Keratinocyte (primary cell): ENCODE measurements at regions not wholly inside any gene's neighbourhood (a gene's known extent, or its start where the extent isn't known, plus 50 kb on each side); places are given as distances from the start of the nearest gene placed in this dataset.

Experiments used
- DNase-seq: peaks from one replicate; pipeline ENCODE4 v3.0.0-alpha.2; 2011; ENCODE audit warnings: low read depth, missing footprints, low spot score
- FAIRE-seq: peaks from 2 replicates; lab custom pipeline; 2011; peaks lifted over from hg19 to GRCh38; lab: Jason Lieb, UNC
- H2AFZ ChIP-seq: 2 replicates; pipeline ENCODE4 v1.6.0; 2012; ENCODE audit warnings: low read length, control low read depth, inconsistent platforms; ENCODE audit not compliant: control insufficient read depth
- H3K27ac ChIP-seq: 2 replicates; pipeline ENCODE4 v1.5.1; 2011; ENCODE audit warnings: low read length; ENCODE audit not compliant: control insufficient read depth, insufficient read depth
- H3K27me3 ChIP-seq: 3 replicates; pipeline ENCODE4 v1.6.0; 2011; ENCODE audit warnings: low read length; ENCODE audit not compliant: control insufficient read depth, insufficient read depth; ENCODE audit errors: extremely low read depth
- H3K36me3 ChIP-seq, 2 experiments: 2 replicates in 1 of 2; 3 replicates in 1 of 2; pipeline ENCODE4 v1.5.1; 2011; ENCODE audit warnings: low read length in 2 of 2, mild to moderate bottlenecking in 1 of 2; ENCODE audit not compliant: control insufficient read depth in 2 of 2, insufficient read depth in 2 of 2; ENCODE audit errors: extremely low read depth in 1 of 2
- H3K4me1 ChIP-seq: 3 replicates; pipeline ENCODE4 v1.5.1; 2011; ENCODE audit warnings: low read length; ENCODE audit not compliant: control insufficient read depth, insufficient read depth; ENCODE audit errors: extremely low read depth
- H3K4me2 ChIP-seq: 3 replicates; pipeline ENCODE4 v1.6.0; 2011; ENCODE audit warnings: low read depth, low read length; ENCODE audit not compliant: control insufficient read depth, insufficient read depth; ENCODE audit errors: extremely low read depth
- H3K4me3 ChIP-seq, 3 experiments: fragments of 200-600 bp in 1 of 3; sonication (generic) in 1 of 3; 2 replicates in 2 of 3; 3 replicates in 1 of 3; pipeline ENCODE4 v1.5.1; 2011 to 2016; ENCODE audit warnings: low read length in 3 of 3, mild to moderate bottlenecking in 3 of 3, control low read depth in 2 of 3, inconsistent platforms in 1 of 3, low read depth in 1 of 3, mixed read lengths in 1 of 3, mixed run types in 1 of 3, moderate library complexity in 1 of 3; ENCODE audit not compliant: control insufficient read depth in 2 of 3, insufficient read depth in 2 of 3; ENCODE audit errors: extremely low read depth in 1 of 3
- H3K79me2 ChIP-seq: 2 replicates; pipeline ENCODE4 v1.6.0; 2012; ENCODE audit warnings: low read length; ENCODE audit not compliant: control insufficient read depth, insufficient read depth
- H3K9ac ChIP-seq: 3 replicates; pipeline ENCODE4 v1.6.0; 2011; ENCODE audit warnings: low read length; ENCODE audit not compliant: control insufficient read depth, insufficient read depth; ENCODE audit errors: extremely low read depth
- H3K9me1 ChIP-seq: 3 replicates; pipeline ENCODE4 v1.6.0; 2011; ENCODE audit warnings: low read length; ENCODE audit not compliant: control insufficient read depth, insufficient read depth; ENCODE audit errors: extremely low read depth
- H3K9me3 ChIP-seq: 2 replicates; pipeline ENCODE4 v1.5.1; 2012; ENCODE audit warnings: low read depth, low read length; ENCODE audit not compliant: control insufficient read depth
- H4K20me1 ChIP-seq: 3 replicates; pipeline ENCODE4 v1.6.0; 2011; ENCODE audit warnings: low read length; ENCODE audit not compliant: control insufficient read depth, insufficient read depth; ENCODE audit errors: extremely low read depth
- EZH2 ChIP-seq: IDR thresholded peaks from one replicate; pipeline ENCODE4 v1.6.1; 2012; ENCODE audit warnings: inconsistent platforms, mild to moderate bottlenecking, low read length, moderate library complexity
- dilution Hi-C: fragments of 300-500 bp; cut with MboI; formaldehyde crosslinking; loops from one replicate; pipeline ENCODE4 v1.7.0; 2020; ENCODE audit warnings: low sequenced_read_pairs; ENCODE audit not compliant: extremely low pct_ligation_motif_present
- TF ChIP-seq, protein P1 (sequence below), 3 experiments: IDR thresholded peaks in 1 of 3; conservative IDR thresholded peaks in 1 of 3; optimal IDR thresholded peaks in 1 of 3; 2 replicates in 2 of 3; 3 replicates in 1 of 3; pipeline versions ENCODE3 to v1.5.1; 2011; ENCODE audit warnings: low read length in 3 of 3, mild to moderate bottlenecking in 3 of 3, moderate library complexity in 2 of 3, control low read depth in 1 of 3, inconsistent platforms in 1 of 3; ENCODE audit not compliant: insufficient read depth in 2 of 3; ENCODE audit errors: extremely low read depth in 1 of 3

DNA sequence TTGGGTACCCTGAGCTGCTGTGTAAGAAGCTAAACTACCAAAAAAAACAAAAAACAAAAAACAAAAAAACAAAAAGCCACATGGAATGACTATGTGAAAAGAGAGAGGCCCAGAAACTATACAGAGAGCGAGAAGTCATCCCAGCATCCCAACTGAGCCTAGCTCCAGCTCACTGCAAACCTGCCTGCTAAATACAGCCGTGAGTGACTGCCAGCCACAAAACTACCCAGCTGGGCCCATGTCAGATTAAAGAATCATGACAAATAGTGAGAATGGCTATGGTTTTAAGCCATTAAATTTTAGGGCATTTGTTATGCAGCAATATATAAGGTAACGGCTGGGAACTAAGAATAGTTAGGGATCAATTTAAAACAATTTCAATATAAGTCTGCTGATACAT lies 335.1 kb upstream of the PDE4D start:
- Histone ChIP-seq H3K79me2 (no peaks in the 10 kb centered on the region), H4K20me1 (no peaks in the 10 kb centered on the region), H3K9ac (no peak overlapping the region), H3K27ac (no peak overlapping the region), H3K4me1 (no peaks in the 10 kb centered on the region), H3K9me1 (no peaks in the 10 kb centered on the region), H3K4me2 (no peak overlapping the region), H2AFZ (no peak overlapping the region), H3K4me3 (no peak overlapping the region), H3K36me3 (no peaks in the 10 kb centered on the region), H3K27me3 (peaks cover 8% of the 10 kb centered on the region), H3K9me3 (no peaks in the 10 kb centered on the region)
- dilution Hi-C loops: no loop called here
- TF ChIP-seq EZH2: no peak
- TF ChIP-seq, protein P1, sequence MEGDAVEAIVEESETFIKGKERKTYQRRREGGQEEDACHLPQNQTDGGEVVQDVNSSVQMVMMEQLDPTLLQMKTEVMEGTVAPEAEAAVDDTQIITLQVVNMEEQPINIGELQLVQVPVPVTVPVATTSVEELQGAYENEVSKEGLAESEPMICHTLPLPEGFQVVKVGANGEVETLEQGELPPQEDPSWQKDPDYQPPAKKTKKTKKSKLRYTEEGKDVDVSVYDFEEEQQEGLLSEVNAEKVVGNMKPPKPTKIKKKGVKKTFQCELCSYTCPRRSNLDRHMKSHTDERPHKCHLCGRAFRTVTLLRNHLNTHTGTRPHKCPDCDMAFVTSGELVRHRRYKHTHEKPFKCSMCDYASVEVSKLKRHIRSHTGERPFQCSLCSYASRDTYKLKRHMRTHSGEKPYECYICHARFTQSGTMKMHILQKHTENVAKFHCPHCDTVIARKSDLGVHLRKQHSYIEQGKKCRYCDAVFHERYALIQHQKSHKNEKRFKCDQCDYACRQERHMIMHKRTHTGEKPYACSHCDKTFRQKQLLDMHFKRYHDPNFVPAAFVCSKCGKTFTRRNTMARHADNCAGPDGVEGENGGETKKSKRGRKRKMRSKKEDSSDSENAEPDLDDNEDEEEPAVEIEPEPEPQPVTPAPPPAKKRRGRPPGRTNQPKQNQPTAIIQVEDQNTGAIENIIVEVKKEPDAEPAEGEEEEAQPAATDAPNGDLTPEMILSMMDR (optimal IDR thresholded peaks at IDR 0.05 in 1 of 3, IDR thresholded peaks at IDR 0.05 in 1 of 3, conservative IDR thresholded peaks at IDR 0.05 in 1 of 3; ENCODE audit: extremely low read depth in 1 of 3, insufficient read depth in 2 of 3, low read length in 3 of 3): no peak
- no peak for DNase-seq
- FAIRE-seq: no peak

DNA sequence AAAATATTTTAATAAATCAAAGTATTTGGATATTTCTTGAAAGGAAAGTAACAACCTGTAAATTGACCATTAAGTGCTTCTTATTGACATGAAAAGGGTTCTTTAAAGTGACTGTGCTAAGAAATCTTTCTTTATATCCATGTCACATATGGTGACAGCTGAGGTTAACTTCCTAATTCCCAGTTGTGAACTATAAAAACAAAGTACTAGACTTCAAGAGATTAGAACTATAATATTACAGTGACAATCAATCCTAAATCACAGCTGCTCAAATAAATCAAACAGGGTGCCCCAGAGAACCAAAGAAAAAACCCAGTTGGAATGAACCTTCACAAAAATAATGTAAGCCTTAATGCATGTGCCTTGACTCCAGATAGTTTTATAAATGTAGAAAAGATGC lies 332.6 kb upstream of the PDE4D start:
- no peak for FAIRE-seq
- no peak for DNase-seq
- no peaks in the 10 kb centered on the region for H3K4me1 ChIP-seq
- H3K36me3 ChIP-seq: no peaks in the 10 kb centered on the region
- H2AFZ ChIP-seq: no peak overlapping the region
- no peak overlapping the region for H3K4me3 ChIP-seq
- no peak overlapping the region for H3K4me2 ChIP-seq
- no peak overlapping the region for H3K9ac ChIP-seq
- no peaks in the 10 kb centered on the region for H3K9me1 ChIP-seq
- no peak for TF ChIP-seq EZH2
- TF ChIP-seq, protein P1 (optimal IDR thresholded peaks at IDR 0.05 in 1 of 3, IDR thresholded peaks at IDR 0.05 in 1 of 3, conservative IDR thresholded peaks at IDR 0.05 in 1 of 3; ENCODE audit: extremely low read depth in 1 of 3, insufficient read depth in 2 of 3, low read length in 3 of 3): no peak
- H3K9me3 ChIP-seq: no peaks in the 10 kb centered on the region
- dilution Hi-C loops: no loop called here
- no peak overlapping the region for H3K27ac ChIP-seq
- no peaks in the 10 kb centered on the region for H3K79me2 ChIP-seq
- H4K20me1 ChIP-seq: no peaks in the 10 kb centered on the region
- peaks cover 3% of the 10 kb centered on the region for H3K27me3 ChIP-seq
